Esophagus squamous epithelium (tissue), 5 donors: ENCODE measurements at regions not wholly inside any gene's neighbourhood (a gene's known extent, or its start where the extent isn't known, plus 50 kb on each side); places are given as distances from the start of the nearest gene placed in this dataset.
A peak's percentile ranks its signal among the peaks of the same experiment; 100 is the strongest.

Experiments used
- DNase-seq: peaks from one replicate; lab custom pipeline; 2025; lab: John Stamatoyannopoulos, UW
- H3K27ac ChIP-seq, 4 donors: fragments of 200-600 bp; sonication (generic); one replicate each; pipeline ENCODE4 v1.5.1; 2016 to 2019; ENCODE audit warnings: mild to moderate bottlenecking in 1 of 4
- H3K27me3 ChIP-seq, 4 donors: fragments of 200-600 bp; sonication (generic); 1 replicate in 3 of 4; 2 replicates in 1 of 4; pipeline versions ENCODE4 v1.5.1 to v1.6.0; 2017 to 2021; ENCODE audit warnings: antibody characterized with exemption in 1 of 4
- H3K36me3 ChIP-seq, 3 donors: fragments of 200-600 bp; sonication (generic); one replicate each; pipeline ENCODE4 v1.5.1; 2016 to 2019
- H3K4me1 ChIP-seq, 3 donors: fragments of 200-600 bp; sonication (generic); one replicate each; pipeline ENCODE4 v1.5.1; 2017 to 2019
- H3K4me3 ChIP-seq, 4 donors: fragments of 200-600 bp; sonication (generic); 1 replicate in 3 of 4; 2 replicates in 1 of 4; pipeline ENCODE4 v1.5.1; 2016 to 2019; ENCODE audit warnings: mild to moderate bottlenecking in 2 of 4, moderate library complexity in 1 of 4
- H3K9me3 ChIP-seq, 3 donors: fragments of 200-600 bp; sonication (generic); one replicate each; pipeline ENCODE4 v1.5.1; 2016 to 2019
- CTCF ChIP-seq, 6 experiments: fragments of 450-650 bp in 4 of 6; fragments of 200-600 bp in 2 of 6; sonication (generic) in 2 of 6; IDR thresholded peaks; one replicate each; pipeline ENCODE4 v1.5.1; 2016 to 2019; ENCODE audit warnings: antibody characterized with exemption in 6 of 6, mild to moderate bottlenecking in 4 of 6, moderate library complexity in 4 of 6
- POLR2A ChIP-seq, 4 donors: fragments of 450-650 bp; IDR thresholded peaks; one replicate each; pipeline ENCODE4 v1.6.1; 2017; ENCODE audit warnings: antibody characterized with exemption in 4 of 4, mild to moderate bottlenecking in 4 of 4, moderate library complexity in 3 of 4
- WGBS, 2 donors: methylation state at CpG; one replicate each; pipeline ENCODE4 v1.1.5; 2018; 5-methylcytosine and 5-hydroxymethylcytosine counted together
- intact Hi-C: fragments of 100-400 bp; cut with DNase I; formaldehyde crosslinking; loops from one replicate; pipeline ENCODE4 v1.15.0; 2022
- donor health status: DM: yes; HTN: yes; CAD: no.

DNA sequence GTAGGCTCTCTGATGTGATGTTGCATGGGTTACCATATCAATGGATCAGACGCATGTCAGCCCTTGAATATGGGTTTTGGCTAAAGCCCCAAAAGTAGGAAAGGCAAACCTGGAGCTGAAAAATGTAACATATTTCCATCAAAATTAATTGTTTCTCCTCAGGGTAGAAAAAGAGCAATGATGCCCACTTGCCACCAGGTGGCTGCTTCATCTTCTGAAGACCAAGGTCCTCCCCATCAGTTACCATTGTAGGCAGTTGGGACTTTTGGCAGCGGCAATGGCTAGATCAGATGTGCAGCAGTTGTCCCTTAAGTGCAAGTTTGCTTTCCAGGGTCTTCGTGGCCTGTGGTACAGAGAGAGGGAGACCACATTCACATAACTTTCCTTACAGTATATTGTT, 118.2 kb downstream of the NAF1 start:
- DNase-seq: no peak
- no peaks in the 10 kb centered on the region for H3K4me1 ChIP-seq
- H3K27ac ChIP-seq: no peak overlapping the region
- H3K27me3 ChIP-seq: no peaks in the 10 kb centered on the region
- TF ChIP-seq CTCF (IDR thresholded peaks at IDR 0.05) (peak in 4 of 6 experiments; percentile 6 to 44 (median 20)), POLR2A (IDR thresholded peaks at IDR 0.05) (no peak)
- WGBS, 2 donors: 49 to 69% methylated on average over 3 of the region's 3 CpGs
- H3K9me3 ChIP-seq: no peaks in the 10 kb centered on the region
- H3K4me3 ChIP-seq: no peak overlapping the region
- intact Hi-C loops: no loop called here
- no peaks in the 10 kb centered on the region for H3K36me3 ChIP-seq

DNA sequence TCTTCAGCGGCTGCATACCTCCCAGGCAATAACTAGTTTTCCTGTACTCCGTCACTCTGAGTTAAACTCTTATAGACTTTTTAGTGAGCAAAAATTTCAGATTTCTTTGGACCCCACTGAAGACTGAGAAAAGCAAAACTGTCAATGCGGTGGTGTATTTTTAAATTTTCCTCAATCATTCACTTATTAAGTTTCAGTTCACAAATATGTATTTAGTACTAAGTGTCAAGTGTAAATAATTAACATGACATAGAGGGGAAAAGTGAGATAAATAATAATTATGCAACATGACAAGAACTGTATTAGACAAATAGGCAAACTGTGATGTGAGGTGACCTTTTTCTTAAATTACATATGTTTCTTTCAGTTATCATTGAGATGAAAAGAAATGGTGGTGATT, 124.4 kb downstream of the NAF1 start:
- WGBS, 2 donors: 82 to 89% methylated on average over 3 of the region's 3 CpGs
- intact Hi-C loops: no loop called here
- no peak for TF ChIP-seq POLR2A (IDR thresholded peaks at IDR 0.05)
- no peak for TF ChIP-seq CTCF (IDR thresholded peaks at IDR 0.05)

DNA sequence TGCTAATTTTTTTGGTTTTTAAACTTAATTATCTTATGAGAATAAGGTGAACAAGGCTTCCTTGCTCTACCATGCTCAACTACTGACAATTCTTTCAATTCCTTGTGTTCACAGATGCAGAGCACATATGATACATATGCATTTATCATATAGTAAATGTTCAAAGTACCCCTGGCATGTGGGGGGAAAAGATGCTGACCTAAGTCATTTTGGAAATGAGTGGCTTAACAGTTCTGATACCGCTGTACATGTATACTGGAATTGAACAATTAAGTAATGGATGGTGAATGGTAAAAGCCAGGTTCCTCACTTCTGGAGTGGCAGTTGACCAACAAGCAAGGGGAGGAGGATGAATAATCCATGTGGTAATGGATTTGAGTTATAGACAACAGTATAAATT, 149.6 kb downstream of the NAF1 start:
- Histone ChIP-seq H3K9me3 (no peaks in the 10 kb centered on the region), H3K4me1 (no peaks in the 10 kb centered on the region), H3K4me3 (no peak overlapping the region), H3K27me3 (no peaks in the 10 kb centered on the region), H3K27ac (no peak overlapping the region), H3K36me3 (no peaks in the 10 kb centered on the region)
- WGBS, 2 donors: 86 to 100% methylated on average over 1 of the region's 1 CpG
- TF ChIP-seq CTCF (IDR thresholded peaks at IDR 0.05) (no peak), POLR2A (IDR thresholded peaks at IDR 0.05) (no peak)
- intact Hi-C loops: no loop called here
- no peak for DNase-seq

More for the DNA sequence above, 124.4 kb downstream of the NAF1 start:
- no peak for DNase-seq
- no peaks in the 10 kb centered on the region for H3K27me3 ChIP-seq
- no peaks in the 10 kb centered on the region for H3K4me1 ChIP-seq
- H3K36me3 ChIP-seq: no peaks in the 10 kb centered on the region
- no peaks in the 10 kb centered on the region for H3K9me3 ChIP-seq
- no peak overlapping the region for H3K27ac ChIP-seq
- H3K4me3 ChIP-seq: no peak overlapping the region

DNA sequence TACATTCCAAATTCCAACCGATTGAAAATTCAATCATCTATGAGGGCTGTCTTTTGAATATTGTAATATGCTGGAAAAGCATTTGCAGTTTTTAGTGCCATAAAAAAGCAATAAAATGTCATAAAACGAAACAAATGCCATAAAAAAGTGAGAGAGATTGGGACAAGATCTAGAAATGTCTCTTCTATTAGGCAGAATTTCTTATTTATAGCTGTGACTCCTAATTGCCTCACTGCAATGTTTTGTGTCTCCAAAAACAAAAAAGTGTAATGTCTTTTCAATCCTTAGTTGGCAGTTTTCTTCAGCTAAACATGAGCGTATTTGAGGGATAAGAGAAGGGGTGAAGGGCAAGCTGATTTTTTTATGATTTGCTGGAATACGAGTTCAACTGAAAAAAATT, 153.9 kb downstream of the NAF1 start:
- no peak for DNase-seq
- no peak overlapping the region for H3K27ac ChIP-seq
- intact Hi-C loops: no loop called here
- no peaks in the 10 kb centered on the region for H3K27me3 ChIP-seq
- 47 to 61% methylated on average over 4 of the region's 4 CpGs for whole genome bisulfite sequencing, 2 donors
- TF ChIP-seq CTCF (IDR thresholded peaks at IDR 0.05) (no peak), POLR2A (IDR thresholded peaks at IDR 0.05) (no peak)
- H3K4me3 ChIP-seq: no peak overlapping the region
- H3K4me1 ChIP-seq: no peaks in the 10 kb centered on the region
- no peaks in the 10 kb centered on the region for H3K36me3 ChIP-seq
- no peaks in the 10 kb centered on the region for H3K9me3 ChIP-seq

DNA sequence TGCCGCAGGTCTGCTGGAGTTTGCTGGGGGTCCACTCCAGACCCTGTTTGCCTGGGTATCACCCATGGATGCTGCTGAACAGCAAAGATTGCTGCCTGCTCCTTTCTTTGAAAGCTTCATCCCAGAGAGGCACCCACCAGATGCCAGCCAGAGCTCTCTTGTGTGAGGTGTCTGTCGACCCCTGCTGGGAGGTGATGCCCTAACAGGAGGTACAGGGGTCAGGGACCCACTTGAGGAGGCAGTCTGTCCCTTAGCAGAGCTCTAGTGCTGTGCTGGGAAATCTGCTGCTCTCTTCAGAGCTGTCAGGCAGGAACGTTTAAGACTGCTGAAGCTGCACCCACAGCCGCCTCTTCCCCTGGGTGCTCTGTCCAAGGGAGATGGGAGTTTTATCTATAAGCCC, 162.7 kb downstream of the NAF1 start:
- no peaks in the 10 kb centered on the region for H3K36me3 ChIP-seq
- WGBS, 2 donors: 55 to 90% methylated on average over 2 of the region's 4 CpGs
- no peak for DNase-seq
- H3K4me3 ChIP-seq: no peak overlapping the region
- intact Hi-C loops: no loop called here
- no peaks in the 10 kb centered on the region for H3K4me1 ChIP-seq
- peaks cover 0 to 4% (median 0%) of the 10 kb centered on the region in 3 donors for H3K9me3 ChIP-seq
- H3K27ac ChIP-seq: no peak overlapping the region
- TF ChIP-seq CTCF (IDR thresholded peaks at IDR 0.05): no peak
- TF ChIP-seq POLR2A (IDR thresholded peaks at IDR 0.05): no peak
- no peaks in the 10 kb centered on the region for H3K27me3 ChIP-seq
